Stimulated activated CD4-positive, alpha-beta T cell treated with anti-CD3 and anti-CD28 coated beads, TNF-alpha, amount 100 ng/mL, for 4 hours (primary cell): ENCODE measurements at regions not wholly inside any gene's neighbourhood (a gene's known extent, or its start where the extent isn't known, plus 50 kb on each side); places are given as distances from the start of the nearest gene placed in this dataset.
"Not testable (repeated sequence)": the region's sequence is repeated elsewhere in the genome, so short reads cannot be mapped to it uniquely, and the experiment has no call there.

Experiments used
- DNase-seq, 3 experiments: peaks; one replicate each; pipeline ENCODE4 v3.0.0-alpha.2; 2020; ENCODE audit warnings: low read depth in 3 of 3

GRCh38 chr10:63675171-63675570 lies 154.0 kb downstream of the REEP3 start:
- no peak for DNase-seq

- no peak for DNase-seq
Observed at GRCh38 chr10:63677001-63677400, 155.8 kb downstream of the REEP3 start.

GRCh38 chr10:63680545-63680944 lies 159.3 kb downstream of the REEP3 start:
- DNase-seq = not testable (repeated sequence)

- DNase-seq = no peak
Observed at GRCh38 chr10:63681993-63682697, 160.9 kb downstream of the REEP3 start.

GRCh38 chr10:63682698-63683052 lies 161.5 kb downstream of the REEP3 start:
- not testable (repeated sequence) for DNase-seq

- no peak for DNase-seq
Observed at GRCh38 chr10:63683223-63683622, 162.0 kb downstream of the REEP3 start.

- DNase-seq = no peak
Observed at GRCh38 chr10:63683686-63684085, 162.5 kb downstream of the REEP3 start.

- DNase-seq = no peak
Observed at GRCh38 chr10:63684257-63684936, 163.2 kb downstream of the REEP3 start.

GRCh38 chr10:63689768-63690167 lies 168.6 kb downstream of the REEP3 start:
- DNase-seq = no peak

GRCh38 chr10:63692220-63692896 lies 171.2 kb downstream of the REEP3 start:
- no peak for DNase-seq

GRCh38 chr10:63693021-63693420 lies 171.8 kb downstream of the REEP3 start:
- DNase-seq = not testable (repeated sequence)

- no peak for DNase-seq
Observed at GRCh38 chr10:63696205-63696604, 175.0 kb downstream of the REEP3 start.

GRCh38 chr10:63697956-63698786 lies 177.0 kb downstream of the REEP3 start:
- no peak for DNase-seq

GRCh38 chr10:63698787-63699150 lies 177.6 kb downstream of the REEP3 start:
- no peak for DNase-seq

- DNase-seq = no peak
Observed at GRCh38 chr10:63699785-63700613, 178.8 kb downstream of the REEP3 start.

- no peak for DNase-seq
Observed at GRCh38 chr10:63700631-63701156, 179.5 kb downstream of the REEP3 start.

GRCh38 chr10:63702092-63702491 lies 180.9 kb downstream of the REEP3 start:
- no peak for DNase-seq

GRCh38 chr10:63703113-63703670 lies 182.0 kb downstream of the REEP3 start:
- no peak for DNase-seq

GRCh38 chr10:63703740-63704345 lies 182.6 kb downstream of the REEP3 start:
- no peak for DNase-seq

GRCh38 chr10:63707254-63707910 lies 186.2 kb downstream of the REEP3 start:
- DNase-seq = no peak
